Inflammatory macrophage treated with lipopolysaccharide for 1 hour (primary cell): ENCODE measurements at regions not wholly inside any gene's neighbourhood (a gene's known extent, or its start where the extent isn't known, plus 50 kb on each side); places are given as distances from the start of the nearest gene placed in this dataset.

ENCODE experiments used
- DNase-seq, 2 donors: peaks; one replicate each; pipeline ENCODE4 v3.0.0-alpha.2; 2020 to 2022

- no peak for DNase-seq
Measured at GRCh38 chr7:94111009-94111408, 106.9 kb upstream of the BET1 start.

GRCh38 chr7:94115316-94115715, 111.2 kb upstream of the BET1 start:
- no peak for DNase-seq

- DNase-seq = no peak
Measured at GRCh38 chr7:94123136-94123535, 119.0 kb upstream of the BET1 start.

- no peak for DNase-seq
Measured at GRCh38 chr7:94127026-94127425, 122.9 kb upstream of the BET1 start.

- DNase-seq = no peak
Measured at GRCh38 chr7:94128072-94128471, 123.9 kb upstream of the BET1 start.

DNA sequence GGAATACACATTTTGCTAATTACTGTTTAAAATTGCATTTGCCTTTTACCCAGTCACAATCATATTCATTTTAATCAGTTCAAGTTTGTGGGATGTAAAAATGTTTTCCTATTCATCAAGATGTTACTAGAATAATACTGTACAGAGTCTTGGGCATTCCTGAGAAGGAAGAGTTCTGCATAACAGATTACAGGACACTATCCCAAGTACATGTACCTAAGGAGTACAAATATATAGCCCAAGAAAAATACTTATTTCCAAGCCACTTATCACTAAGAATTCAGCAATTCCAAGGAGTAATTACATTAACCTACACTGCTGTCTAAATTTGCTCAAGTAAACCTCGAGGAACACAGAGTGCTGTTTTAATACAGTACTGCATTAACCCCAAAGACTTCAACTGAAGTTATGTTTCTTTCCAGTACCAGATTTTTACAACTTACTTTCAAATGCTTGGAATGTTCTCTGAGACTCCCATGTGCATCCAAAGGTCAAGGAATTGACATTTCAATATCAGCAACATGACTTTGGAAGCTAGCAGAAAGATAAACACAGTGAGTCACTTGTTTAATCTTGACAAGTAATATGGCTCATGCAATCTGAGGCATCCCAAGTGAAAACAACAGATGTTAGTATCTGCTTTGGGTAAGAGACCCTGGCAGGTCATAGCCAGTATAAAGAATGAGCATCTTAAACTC, 125.4 kb upstream of the BET1 start:
- no peak for DNase-seq

DNA sequence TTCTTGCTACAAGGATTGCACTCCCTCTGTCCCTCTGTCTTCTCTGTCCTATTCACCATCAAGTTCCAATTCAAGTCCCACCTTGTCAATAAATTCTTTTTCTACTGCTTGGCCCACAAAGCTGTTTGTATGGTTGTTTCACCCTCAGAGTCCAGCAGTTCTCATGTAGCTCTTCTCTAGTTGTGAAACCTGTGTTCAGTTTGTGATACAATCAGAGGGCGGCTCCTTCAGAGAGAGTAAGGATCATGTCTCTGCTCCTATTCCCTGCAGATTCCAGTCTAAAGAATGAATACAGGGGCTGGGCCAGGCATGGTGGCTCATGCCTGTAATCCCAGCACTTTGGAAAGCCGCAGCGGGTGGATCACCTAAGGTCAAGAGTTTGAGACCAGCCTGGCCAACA, 126.6 kb upstream of the BET1 start:
- DNase-seq = no peak

GRCh38 chr7:94133460-94133859, 129.3 kb upstream of the BET1 start:
- DNase-seq = no peak

DNA sequence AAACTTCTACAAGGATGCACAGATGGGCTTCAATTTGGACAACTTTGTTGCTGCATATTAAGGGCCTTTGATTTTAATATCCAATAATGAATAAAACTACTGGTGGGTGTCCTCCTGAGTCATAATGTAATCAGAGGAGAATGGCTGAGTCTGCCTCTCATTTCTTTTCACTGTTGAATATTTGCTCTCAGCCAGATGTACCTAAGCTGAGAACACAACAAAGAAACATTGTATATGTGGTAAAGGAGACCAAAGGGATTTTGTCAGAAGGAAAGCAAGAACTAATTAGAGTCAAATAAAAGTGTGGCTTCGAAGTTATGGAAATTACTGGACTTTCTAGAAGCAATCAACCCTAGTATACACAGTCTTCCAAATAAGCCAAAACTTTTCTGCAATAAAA, 131.0 kb upstream of the BET1 start:
- DNase-seq = no peak

DNA sequence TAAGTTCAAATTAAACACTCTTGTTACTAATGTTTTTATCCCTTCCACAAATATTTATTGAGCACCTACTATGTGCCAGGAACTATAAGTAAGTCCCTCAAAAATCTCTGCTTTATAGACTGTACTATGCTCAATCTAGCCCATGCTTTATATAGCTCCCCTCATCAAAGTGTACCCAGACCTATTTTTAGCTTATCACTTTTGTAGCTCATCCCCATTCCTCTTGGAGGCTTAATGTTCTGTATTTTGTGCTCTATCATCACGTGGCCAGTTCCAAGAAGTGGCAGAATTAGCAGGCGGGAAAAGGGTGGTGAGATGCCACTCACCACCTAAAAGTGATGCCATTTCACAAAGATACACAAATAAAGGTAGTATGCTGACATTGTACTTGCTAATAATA, 138.1 kb upstream of the BET1 start:
- no peak for DNase-seq

GRCh38 chr7:94145602-94146001, 141.4 kb upstream of the BET1 start:
- DNase-seq = no peak

DNA sequence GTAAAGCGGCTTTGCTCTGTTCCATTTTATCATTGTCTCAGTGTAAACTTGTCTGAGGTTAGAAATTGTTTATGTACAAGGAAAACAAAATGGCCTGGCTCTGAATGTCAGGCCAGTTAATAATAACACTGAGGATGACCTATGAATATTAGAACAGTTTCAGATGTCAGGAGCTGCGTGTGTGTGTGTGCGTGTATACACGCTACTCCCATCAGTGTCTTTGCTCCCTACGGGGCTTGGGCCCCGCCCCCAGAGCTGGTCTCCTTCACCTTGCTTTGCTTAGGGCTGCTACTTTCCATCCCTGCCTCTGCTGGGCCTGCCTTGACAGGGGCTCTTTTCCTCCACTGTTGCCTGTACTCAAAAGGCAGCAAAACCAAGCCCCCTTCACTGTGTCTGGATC, 142.3 kb upstream of the BET1 start:
- DNase-seq = no peak

DNA sequence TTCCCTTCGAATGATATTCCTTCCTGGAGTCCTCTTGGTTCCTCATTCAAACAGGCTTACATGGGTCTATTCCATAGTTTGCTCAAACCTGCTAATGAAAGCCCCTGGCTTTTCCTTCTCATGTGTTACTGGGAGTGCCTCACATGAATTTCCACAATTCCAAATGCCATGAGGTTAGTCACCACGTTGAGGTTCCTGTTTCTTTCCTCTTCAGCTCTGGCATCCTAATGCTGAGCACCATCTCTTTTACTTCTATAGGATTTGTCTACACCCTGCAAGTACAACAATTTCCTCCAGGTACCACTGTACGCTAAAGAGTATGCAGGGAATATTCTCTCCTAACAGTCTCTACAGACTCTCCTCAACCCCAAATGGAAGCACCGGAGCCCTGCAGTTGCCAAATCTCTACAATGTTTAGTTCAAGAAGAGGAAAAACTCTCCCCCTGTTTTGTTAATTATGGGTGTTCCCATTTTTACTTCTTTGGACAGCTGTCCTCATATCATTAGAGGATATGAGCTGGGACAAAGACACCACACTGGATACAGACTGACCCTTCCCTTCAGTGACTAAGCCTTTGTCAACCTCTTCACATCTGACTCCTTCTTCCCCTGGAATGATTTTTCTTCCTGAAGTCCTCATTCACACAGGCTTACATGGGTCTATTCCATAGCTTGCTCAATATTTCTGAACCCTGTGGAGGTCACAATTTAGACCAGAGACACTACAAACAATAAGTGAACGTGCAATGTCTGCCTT, 145.8 kb upstream of the BET1 start:
- DNase-seq = no peak

- DNase-seq = no peak
Measured at GRCh38 chr7:94154182-94154581, 150.0 kb upstream of the BET1 start.

DNA sequence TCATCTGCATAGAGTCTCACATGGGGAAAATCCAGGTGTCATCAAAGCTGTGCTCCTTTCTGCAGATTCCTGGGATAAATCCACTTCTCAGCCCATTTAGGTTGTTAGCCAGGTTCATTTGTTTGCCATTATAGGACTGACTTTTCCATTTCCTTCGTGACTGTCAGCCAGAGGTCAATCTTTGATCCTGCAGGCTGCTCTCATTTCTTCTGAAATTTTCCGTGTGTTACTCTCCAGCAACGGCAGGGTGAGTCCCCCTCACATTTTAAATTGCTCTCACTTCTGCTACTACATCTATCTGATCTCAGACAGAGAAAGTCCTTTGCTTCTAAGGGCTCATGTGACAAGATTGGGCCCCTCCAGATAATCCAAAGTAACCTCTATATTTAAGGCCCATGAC, 150.7 kb upstream of the BET1 start:
- no peak for DNase-seq

DNA sequence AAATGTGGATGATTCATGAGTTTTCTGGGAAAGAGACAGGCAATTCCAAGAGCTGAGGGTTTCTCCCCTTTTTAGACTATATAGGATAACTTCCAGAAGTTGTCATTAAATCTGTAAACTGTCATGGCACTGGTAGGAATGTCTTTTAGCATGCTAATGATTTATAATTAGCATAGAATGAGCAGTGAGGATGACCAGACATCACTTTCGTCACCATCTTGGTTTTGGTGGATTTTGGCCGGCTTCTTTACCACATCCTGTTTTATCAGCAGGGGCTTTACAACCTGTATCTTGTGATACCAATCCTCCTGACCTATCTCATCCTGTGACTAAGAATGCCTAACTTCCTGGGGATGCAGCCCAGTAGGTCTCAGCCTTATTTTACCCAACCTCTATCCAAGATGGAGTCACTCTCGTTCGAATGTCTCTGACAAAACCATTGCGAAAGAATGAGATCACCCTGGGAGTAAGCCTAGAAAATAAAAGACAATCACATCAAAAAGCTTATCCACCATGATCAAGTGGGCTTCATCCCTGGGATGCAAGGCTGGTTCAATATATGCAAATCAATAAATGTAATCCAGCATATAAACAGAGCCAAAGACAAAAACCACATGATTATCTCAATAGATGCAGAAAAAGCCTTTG, 153.6 kb upstream of the BET1 start:
- DNase-seq = peak in 1 of 2 donors; percentile 20

DNA sequence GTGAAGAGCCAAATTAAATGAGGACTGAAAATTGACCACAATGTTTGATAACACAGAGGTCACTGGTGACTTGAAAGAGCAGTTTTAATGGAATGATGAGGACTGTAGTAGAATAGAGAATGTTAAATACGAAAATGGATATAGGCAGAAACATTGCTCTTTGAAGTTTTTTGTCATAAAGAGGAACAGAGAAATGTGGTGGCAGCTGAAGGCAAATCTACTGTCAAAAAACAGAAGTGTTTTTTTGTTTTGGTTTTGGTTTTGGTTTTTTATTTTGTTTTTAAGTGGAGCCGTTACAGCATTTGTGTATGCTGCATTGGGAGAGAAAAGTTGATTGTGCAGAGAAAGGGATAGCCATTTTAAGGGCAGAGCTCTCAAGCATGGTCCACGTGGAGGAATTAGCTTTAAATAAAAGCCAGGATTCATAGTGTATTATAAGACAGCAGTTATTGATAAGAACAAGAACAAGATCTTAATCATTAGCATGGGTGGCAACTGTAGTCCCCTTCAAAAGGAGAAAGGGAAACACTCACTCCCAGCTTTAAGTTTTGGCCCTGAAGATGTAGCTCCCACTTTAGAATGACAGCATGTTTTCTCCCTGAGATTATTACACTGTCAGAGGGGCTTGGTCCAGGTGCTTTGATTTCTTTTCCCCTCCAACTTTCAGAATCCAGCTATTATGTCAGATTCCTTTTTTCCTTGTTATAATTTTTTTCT, 156.7 kb upstream of the BET1 start:
- peak; percentile 68 to 73 for DNase-seq

DNA sequence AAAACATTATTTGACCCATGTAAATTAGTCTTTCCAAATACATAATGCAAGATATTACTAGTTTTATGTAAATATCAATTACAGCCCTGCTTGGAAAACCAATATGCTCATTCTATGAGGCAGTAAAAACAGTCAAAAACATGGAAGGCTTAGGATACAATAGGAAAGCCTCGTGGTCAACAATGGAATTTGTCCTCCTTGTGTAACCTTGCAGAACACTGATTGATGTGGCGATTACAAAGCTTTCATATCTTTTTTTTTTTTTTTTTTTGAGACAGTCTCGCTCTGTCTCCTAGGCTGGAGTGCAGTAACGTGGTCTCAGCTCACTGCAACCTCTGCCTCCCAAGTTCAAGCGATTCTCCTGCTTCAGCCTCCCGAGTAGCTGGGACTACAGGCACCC, 157.3 kb upstream of the BET1 start:
- DNase-seq = no peak

DNA sequence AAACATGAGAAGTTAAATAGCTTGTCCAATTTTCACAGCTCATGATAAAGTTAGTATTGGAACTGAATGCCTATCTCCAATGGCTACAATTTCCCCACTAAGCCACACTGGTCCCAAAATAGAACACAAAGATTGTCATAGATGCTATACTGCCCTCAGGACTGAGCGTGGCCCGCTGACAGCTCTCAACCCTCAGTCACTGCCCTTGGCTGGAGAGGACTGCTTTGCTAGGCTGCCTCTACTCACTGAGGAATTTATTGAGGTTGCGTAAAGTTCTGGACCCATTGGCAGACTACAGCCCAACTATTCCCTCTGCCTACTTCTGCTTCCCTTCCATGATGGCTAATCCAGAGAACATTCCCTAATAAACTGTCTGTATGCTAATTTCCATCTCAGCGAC, 165.5 kb upstream of the BET1 start:
- DNase-seq = no peak

DNA sequence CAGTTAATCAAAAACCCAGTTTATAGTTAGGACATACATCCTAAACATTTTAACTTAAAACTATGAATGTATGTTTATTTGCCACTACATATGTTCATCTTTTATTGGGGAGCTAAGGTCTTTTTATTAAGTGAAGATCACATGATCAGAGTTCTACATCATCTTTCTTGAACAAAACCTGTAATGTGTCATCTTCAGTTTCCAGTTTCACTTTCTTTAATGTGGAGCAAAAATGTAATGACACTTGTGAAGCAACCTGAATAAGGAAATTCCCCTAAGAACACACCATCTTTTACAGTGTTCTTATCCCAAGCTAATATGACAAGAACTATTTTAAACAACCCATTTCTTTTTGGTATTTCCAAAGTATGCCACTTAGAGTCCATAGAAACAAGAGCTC, 166.7 kb upstream of the BET1 start:
- peak; percentile 50 to 63 for DNase-seq

DNA sequence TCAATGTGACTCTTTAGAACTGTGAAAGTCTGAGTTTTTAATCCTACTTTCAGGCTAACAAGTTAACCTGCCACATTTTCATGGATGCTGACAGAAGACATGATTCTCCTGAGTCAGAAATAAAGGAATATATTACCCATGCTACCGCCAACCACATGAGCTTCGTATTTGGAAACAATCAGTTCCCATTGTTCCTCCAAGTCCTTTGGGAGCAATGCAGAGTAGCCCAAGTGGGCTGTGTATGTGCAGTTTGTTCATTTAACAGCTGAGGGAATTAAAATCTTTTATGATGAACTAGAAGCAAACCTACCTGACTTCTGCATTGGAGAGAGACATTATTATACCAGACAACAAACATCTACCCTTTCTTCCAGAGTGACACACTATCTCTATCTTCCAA, 169.3 kb upstream of the BET1 start:
- DNase-seq = no peak

DNA sequence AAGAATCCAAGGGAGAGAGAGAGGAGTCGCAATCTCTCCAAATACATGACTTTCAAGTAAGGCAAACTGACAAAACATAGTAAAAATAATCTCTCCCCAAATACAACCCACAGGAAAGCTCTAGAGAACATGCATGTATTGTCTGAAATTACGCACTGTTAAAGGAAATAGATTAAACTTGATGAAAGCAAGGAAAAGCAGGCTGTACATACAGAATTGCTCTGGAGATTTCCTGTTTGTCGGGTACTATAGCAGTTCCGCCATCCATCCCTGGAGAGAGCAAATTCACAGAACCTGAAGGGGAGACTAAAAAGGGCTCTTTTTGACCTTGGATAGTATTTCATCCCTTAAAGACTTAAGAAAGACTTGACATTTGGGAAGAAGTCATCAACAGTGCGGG, 170.2 kb upstream of the BET1 start:
- DNase-seq = no peak

GRCh38 chr7:94174956-94175355, 170.8 kb upstream of the BET1 start:
- DNase-seq = no peak
